Colonic mucosa (tissue), 4 donors: ENCODE measurements at regions not wholly inside any gene's neighbourhood (a gene's known extent, or its start where the extent isn't known, plus 50 kb on each side); places are given as distances from the start of the nearest gene placed in this dataset.

Experiments
- DNase-seq: peaks from one replicate; pipeline ENCODE4 v3.0.0-alpha.2; 2020
- H3K27ac ChIP-seq: fragments of 200-600 bp; one replicate; pipeline ENCODE4 v1.8.0; 2021
- H3K27me3 ChIP-seq: fragments of 200-600 bp; one replicate; pipeline ENCODE4 v1.8.0; 2021
- H3K36me3 ChIP-seq: fragments of 200-600 bp; one replicate; pipeline ENCODE4 v1.8.0; 2021
- H3K4me1 ChIP-seq: fragments of 200-600 bp; one replicate; pipeline ENCODE4 v1.8.0; 2021; ENCODE audit warnings: mild to moderate bottlenecking
- H3K4me3 ChIP-seq: fragments of 200-600 bp; one replicate; pipeline ENCODE4 v1.8.0; 2021
- H3K9ac ChIP-seq, 2 donors: one replicate each; pipeline ENCODE4 v1.7.0; 2013; ENCODE audit warnings: control low read depth in 2 of 2, low read depth in 2 of 2, low read length in 2 of 2
- H3K9me3 ChIP-seq: fragments of 200-600 bp; one replicate; pipeline ENCODE4 v1.8.0; 2021
- intact Hi-C: fragments of 100-400 bp; cut with DNase I; formaldehyde crosslinking; loops from one replicate; pipeline ENCODE4 v1.14.1; 2022
- TF ChIP-seq, protein P1 (sequence below): fragments of 200-600 bp; IDR thresholded peaks from one replicate; pipeline ENCODE4 v1.8.0; 2022; ENCODE audit warnings: antibody characterized with exemption, mild to moderate bottlenecking
- donor health status: healthy.
- donor health status: DM: no; HTN: no; CAD: no.
- donor health status: DM: no; HTN: no; CAD: no.

DNA sequence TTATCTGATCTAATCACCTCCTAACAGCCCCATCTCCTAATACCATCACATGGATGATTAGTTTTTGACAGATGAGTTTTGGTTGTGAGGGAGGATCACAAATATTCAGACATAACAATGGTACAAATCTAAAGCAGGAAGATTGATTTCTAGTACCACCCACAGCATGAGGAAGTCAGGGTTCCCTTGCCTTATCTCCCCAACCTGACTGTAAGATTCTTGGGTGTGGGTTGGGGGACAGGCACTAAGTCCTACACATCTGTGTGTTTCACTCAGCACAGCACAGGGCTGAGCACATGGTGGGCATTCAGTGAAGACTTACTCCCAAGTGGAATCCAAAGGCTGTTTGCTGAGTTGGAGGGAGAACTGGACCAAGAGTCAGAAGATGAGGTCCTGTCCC, 93.8 kb upstream of the CXCR4 start:
- DNase-seq = no peak
- no peak overlapping the region for H3K9ac ChIP-seq
- H3K4me1 ChIP-seq = no peaks in the 10 kb centered on the region
- TF ChIP-seq, protein P1, sequence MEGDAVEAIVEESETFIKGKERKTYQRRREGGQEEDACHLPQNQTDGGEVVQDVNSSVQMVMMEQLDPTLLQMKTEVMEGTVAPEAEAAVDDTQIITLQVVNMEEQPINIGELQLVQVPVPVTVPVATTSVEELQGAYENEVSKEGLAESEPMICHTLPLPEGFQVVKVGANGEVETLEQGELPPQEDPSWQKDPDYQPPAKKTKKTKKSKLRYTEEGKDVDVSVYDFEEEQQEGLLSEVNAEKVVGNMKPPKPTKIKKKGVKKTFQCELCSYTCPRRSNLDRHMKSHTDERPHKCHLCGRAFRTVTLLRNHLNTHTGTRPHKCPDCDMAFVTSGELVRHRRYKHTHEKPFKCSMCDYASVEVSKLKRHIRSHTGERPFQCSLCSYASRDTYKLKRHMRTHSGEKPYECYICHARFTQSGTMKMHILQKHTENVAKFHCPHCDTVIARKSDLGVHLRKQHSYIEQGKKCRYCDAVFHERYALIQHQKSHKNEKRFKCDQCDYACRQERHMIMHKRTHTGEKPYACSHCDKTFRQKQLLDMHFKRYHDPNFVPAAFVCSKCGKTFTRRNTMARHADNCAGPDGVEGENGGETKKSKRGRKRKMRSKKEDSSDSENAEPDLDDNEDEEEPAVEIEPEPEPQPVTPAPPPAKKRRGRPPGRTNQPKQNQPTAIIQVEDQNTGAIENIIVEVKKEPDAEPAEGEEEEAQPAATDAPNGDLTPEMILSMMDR = no peak
- H3K4me3 ChIP-seq = no peak overlapping the region
- intact Hi-C loops = no loop called here
- H3K27ac ChIP-seq = no peak overlapping the region
- H3K9me3 ChIP-seq = no peaks in the 10 kb centered on the region
- H3K36me3 ChIP-seq = no peaks in the 10 kb centered on the region
- H3K27me3 ChIP-seq = no peaks in the 10 kb centered on the region

- H3K36me3 ChIP-seq = no peaks in the 10 kb centered on the region
- no peak for DNase-seq
- intact Hi-C loops = no loop called here
- no peaks in the 10 kb centered on the region for H3K4me1 ChIP-seq
- no peaks in the 10 kb centered on the region for H3K9me3 ChIP-seq
- H3K4me3 ChIP-seq = no peak overlapping the region
- TF ChIP-seq, protein P1 = no peak
- no peak overlapping the region for H3K27ac ChIP-seq
- H3K9ac ChIP-seq = no peak overlapping the region
- H3K27me3 ChIP-seq = no peaks in the 10 kb centered on the region
Observed at GRCh38 chr2:136210822-136211221, 92.9 kb upstream of the CXCR4 start.

DNA sequence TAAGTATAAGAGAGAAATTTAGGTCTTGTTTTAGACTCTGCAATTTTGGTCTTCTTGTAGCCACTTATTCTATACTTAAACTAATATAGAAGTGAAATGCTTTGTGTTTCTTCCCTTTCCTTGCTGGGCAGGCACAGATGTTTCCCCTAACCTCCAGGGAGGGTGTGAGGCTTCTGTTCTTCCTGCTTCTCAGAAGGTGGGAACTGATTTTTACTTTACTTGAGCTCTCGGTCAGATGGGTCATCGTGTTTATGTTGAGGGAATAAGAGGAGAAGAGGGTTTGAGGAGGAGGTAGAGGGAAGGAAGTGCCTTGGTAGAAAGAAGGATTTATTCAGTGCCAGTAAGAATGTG, 92.5 kb upstream of the CXCR4 start:
- H3K4me3 ChIP-seq = no peak overlapping the region
- no peaks in the 10 kb centered on the region for H3K36me3 ChIP-seq
- H3K9me3 ChIP-seq = no peaks in the 10 kb centered on the region
- no peak overlapping the region for H3K27ac ChIP-seq
- no peaks in the 10 kb centered on the region for H3K27me3 ChIP-seq
- no peaks in the 10 kb centered on the region for H3K4me1 ChIP-seq
- intact Hi-C loops = no loop called here
- TF ChIP-seq, protein P1 = no peak
- H3K9ac ChIP-seq = no peak overlapping the region
- DNase-seq = no peak

DNA sequence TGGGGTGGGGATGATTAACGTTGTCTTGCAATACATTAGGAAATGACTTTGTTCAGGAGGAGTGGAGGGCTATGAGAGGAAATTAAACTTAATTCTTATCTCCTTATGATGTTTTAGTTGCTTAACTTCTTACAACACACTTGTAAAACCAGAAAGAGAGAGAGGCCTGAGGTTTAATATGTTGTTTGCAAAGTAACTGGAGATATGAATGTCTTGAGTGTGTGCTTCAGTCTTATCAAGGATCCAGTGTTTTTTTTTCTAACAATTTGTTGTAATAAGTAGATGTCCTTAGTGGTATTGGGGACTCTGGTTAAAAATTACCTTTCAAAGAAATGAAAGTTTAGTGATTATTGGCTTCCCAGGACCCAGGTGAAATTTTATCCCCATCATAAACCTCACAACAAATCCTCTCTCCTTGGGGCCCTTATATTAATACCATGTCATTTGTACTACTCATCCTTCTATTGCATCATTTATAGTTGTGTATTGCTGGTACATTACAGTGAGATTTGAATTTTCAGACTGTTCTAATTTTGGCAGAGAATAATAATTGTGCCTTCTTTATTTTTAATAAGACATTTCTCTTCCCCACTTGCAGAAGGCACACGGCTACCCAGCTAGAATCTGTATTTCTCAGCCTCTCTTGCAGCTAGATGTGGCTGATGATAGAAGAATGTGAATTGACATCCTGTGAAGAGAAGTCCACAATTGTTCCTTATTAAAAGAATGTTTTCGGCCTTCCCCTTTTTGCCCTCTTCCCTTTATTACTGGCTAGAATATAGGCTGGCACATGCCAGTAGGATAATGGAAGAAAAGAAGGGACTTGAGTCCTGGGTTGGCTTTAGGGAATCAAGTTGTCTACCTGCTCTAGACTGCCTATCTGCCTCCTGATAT, 91.9 kb upstream of the CXCR4 start:
- Histone ChIP-seq H3K4me3 (no peak overlapping the region), H3K36me3 (no peaks in the 10 kb centered on the region), H3K9ac (no peak overlapping the region), H3K9me3 (no peaks in the 10 kb centered on the region), H3K27me3 (no peaks in the 10 kb centered on the region), H3K4me1 (no peaks in the 10 kb centered on the region), H3K27ac (no peak overlapping the region)
- intact Hi-C loops = no loop called here
- DNase-seq = no peak
- TF ChIP-seq, protein P1 = no peak

DNA sequence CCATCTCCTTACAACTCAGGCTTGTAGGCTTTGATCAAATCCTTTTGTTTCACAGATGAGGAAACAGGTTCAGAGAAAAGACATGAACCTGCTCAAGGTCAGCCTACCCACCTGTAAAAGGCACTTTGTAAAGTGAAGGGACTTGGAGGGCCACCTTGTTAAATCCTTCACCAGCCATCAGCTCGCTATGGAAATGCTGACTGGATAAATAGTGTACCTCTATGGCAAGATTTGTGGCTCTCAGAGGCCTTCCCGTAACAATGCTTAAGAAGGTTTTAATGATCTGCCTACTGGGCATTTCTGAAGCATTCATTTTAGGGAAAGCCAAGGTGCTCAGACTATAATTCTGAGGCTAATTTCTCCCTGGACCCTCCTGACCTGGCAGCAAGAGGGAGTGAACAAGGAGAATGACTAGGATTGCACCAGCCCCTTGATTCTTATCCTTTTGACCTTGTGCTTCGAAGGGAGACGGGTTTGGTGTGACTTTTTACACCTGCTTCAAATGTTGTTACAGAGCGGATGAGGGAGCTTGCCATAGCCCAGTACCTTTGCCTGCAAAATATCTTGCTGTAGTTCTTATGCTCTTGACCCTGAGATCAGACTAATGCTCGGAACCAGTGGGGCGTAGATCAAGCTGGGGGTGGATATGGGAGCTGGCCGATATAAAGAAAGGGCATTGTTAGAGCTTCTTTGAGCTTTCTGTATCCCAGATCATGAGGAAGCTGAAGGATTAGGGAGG, 90.9 kb upstream of the CXCR4 start:
- Histone ChIP-seq H3K4me3 (no peak overlapping the region), H3K36me3 (no peaks in the 10 kb centered on the region), H3K9me3 (no peaks in the 10 kb centered on the region), H3K4me1 (no peaks in the 10 kb centered on the region), H3K27ac (no peak overlapping the region), H3K9ac (no peak overlapping the region), H3K27me3 (no peaks in the 10 kb centered on the region)
- intact Hi-C loops = no loop called here
- TF ChIP-seq, protein P1 = no peak
- DNase-seq = no peak
